Transverse colon (tissue), 4 donors: ENCODE measurements at regions not wholly inside any gene's neighbourhood (a gene's known extent, or its start where the extent isn't known, plus 50 kb on each side); places are given as distances from the start of the nearest gene placed in this dataset.

Experiments
- DNase-seq: peaks from one replicate; pipeline ENCODE4 v3.0.0-alpha.2; 2019
- H3K27ac ChIP-seq, 4 donors: fragments of 200-600 bp; sonication (generic); 2 replicates each; pipeline ENCODE4 v1.5.1; 2016 to 2018; ENCODE audit warnings: inconsistent platforms in 4 of 4
- H3K27me3 ChIP-seq: fragments of 200-600 bp; sonication (generic); 2 replicates; pipeline ENCODE4 v1.5.1; 2017; ENCODE audit warnings: inconsistent platforms
- H3K36me3 ChIP-seq, 4 donors: fragments of 200-600 bp; sonication (generic); 2 replicates each; pipeline ENCODE4 v1.5.1; 2017 to 2019; ENCODE audit warnings: inconsistent platforms in 4 of 4
- H3K4me1 ChIP-seq, 4 donors: fragments of 200-600 bp; sonication (generic); 2 replicates each; pipeline ENCODE4 v1.5.1; 2017 to 2020; ENCODE audit warnings: inconsistent platforms in 4 of 4
- H3K4me3 ChIP-seq, 4 donors: fragments of 200-600 bp; sonication (generic); 1 replicate in 1 of 4; 2 replicates in 3 of 4; pipeline versions ENCODE4 v1.5.1 to v1.6.1; 2017 to 2019; ENCODE audit warnings: inconsistent platforms in 4 of 4
- H3K9me3 ChIP-seq, 2 donors: fragments of 200-600 bp; sonication (generic); 2 replicates each; pipeline ENCODE4 v1.5.1; 2017 to 2019; ENCODE audit warnings: inconsistent platforms in 2 of 2
- EP300 ChIP-seq: sonication (generic); formaldehyde crosslinking; IDR thresholded peaks from one replicate; pipeline ENCODE4 v1.6.1; 2017; ENCODE audit warnings: antibody characterized with exemption, low read depth
- POLR2A ChIP-seq: fragments of 450-650 bp; IDR thresholded peaks from one replicate; pipeline ENCODE4 v1.6.1; 2016; ENCODE audit warnings: antibody characterized with exemption, mild to moderate bottlenecking, moderate library complexity
- POLR2AphosphoS5 ChIP-seq, 3 donors: sonication (generic); formaldehyde crosslinking; IDR thresholded peaks; one replicate each; pipeline ENCODE4 v1.6.1; 2016; ENCODE audit warnings: antibody characterized with exemption in 3 of 3
- WGBS, 2 donors: methylation state at CpG; one replicate each; pipeline ENCODE4 v1.1.5; 2018; ENCODE audit warnings: low coverage in 1 of 2; 5-methylcytosine and 5-hydroxymethylcytosine counted together
- in situ Hi-C, 4 donors: fragments of 200-750 bp; cut with MboI; loops; one replicate each; pipeline versions ENCODE4 v1.15.0 to v1.15.1; 2017; ENCODE audit warnings: low sequenced_read_pairs in 3 of 4, low pct_ligation_motif_present in 1 of 4, low pct_unique_long_range_greater_than_20kb in 1 of 4
- intact Hi-C: fragments of 100-400 bp; cut with DNase I; formaldehyde crosslinking; loops from one replicate; pipeline ENCODE4 v1.15.1; 2023; ENCODE audit warnings: low total_unique reads
- TF ChIP-seq, protein P1 (sequence below), 5 experiments: fragments of 200-600 bp in 3 of 5; fragments of 450-650 bp in 2 of 5; sonication (generic) in 3 of 5; IDR thresholded peaks; 1 replicate in 2 of 5; 2 replicates in 3 of 5; pipeline ENCODE4 v1.5.1; 2016 to 2017; ENCODE audit warnings: antibody characterized with exemption in 5 of 5, inconsistent platforms in 3 of 5, mild to moderate bottlenecking in 2 of 5, moderate library complexity in 1 of 5

DNA sequence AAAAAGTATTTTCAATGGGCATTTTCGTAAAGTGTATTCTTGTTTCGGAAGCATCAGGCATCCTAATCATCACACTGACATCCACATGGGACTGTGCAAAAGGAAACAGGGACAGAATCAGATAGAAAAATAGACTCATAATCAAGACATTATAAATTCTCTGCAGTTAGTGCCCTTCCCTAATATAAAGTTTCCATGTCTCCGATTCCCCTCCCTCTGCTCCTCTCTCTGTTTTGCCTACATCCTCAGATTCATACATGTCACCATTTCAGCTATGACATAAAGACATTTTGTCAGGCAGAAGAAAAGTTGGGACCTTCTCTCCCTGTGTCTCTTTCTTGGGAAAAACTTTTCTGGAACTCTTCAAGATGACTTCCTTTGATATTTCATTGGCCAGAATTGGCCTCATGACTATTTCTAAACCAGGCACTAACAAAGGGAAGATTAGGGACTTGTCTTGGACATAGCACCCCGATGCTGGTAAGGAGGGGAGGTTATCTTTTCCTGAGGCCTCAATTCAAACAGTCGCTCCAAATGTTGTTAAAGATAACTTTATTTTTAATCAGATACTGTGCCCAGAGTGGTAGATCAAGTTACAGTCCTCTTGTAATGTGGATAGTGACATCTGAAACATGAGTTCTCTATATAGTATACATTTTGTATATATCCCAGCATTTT is 212.1 kb upstream of the BTG1 start:
- H3K36me3 ChIP-seq = no peaks in the 10 kb centered on the region
- in situ Hi-C loops (no loop called here), intact Hi-C loops (no loop called here)
- DNase-seq = no peak
- H3K27ac ChIP-seq = no peak overlapping the region
- WGBS, 2 donors = 97 to 98% methylated on average over 5 of the region's 5 CpGs
- H3K27me3 ChIP-seq = no peaks in the 10 kb centered on the region
- peaks cover 3 to 10% (median 4%) of the 10 kb centered on the region in 4 donors for H3K4me1 ChIP-seq
- no peak overlapping the region for H3K4me3 ChIP-seq
- no peaks in the 10 kb centered on the region for H3K9me3 ChIP-seq
- TF ChIP-seq, protein P1, sequence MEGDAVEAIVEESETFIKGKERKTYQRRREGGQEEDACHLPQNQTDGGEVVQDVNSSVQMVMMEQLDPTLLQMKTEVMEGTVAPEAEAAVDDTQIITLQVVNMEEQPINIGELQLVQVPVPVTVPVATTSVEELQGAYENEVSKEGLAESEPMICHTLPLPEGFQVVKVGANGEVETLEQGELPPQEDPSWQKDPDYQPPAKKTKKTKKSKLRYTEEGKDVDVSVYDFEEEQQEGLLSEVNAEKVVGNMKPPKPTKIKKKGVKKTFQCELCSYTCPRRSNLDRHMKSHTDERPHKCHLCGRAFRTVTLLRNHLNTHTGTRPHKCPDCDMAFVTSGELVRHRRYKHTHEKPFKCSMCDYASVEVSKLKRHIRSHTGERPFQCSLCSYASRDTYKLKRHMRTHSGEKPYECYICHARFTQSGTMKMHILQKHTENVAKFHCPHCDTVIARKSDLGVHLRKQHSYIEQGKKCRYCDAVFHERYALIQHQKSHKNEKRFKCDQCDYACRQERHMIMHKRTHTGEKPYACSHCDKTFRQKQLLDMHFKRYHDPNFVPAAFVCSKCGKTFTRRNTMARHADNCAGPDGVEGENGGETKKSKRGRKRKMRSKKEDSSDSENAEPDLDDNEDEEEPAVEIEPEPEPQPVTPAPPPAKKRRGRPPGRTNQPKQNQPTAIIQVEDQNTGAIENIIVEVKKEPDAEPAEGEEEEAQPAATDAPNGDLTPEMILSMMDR (IDR thresholded peaks at IDR 0.05) = no peak

DNA sequence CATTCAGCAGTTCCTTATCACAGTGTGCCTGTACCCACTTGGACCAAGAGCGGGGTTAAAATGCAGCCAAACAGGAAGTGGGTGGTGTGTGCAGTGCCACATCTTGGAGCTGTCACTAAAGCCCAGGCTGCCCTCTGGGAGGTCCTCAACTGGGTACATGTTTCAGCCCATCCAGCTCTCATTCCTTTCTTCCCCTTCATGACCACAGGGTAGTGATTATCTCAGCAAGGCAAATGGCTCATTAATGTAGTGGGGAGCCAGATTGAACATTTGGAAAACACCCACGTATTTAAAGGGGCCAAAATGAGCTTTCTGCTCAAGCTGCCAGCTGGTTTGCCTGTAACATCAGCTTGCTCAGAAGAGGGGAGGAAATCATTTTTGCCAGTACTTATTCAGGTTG is 210.8 kb upstream of the BTG1 start:
- in situ Hi-C loops (no loop called here), intact Hi-C loops (no loop called here)
- Histone ChIP-seq H3K9me3 (no peaks in the 10 kb centered on the region), H3K27me3 (no peaks in the 10 kb centered on the region), H3K27ac (no peak overlapping the region), H3K4me1 (no peaks in the 10 kb centered on the region), H3K36me3 (no peaks in the 10 kb centered on the region), H3K4me3 (no peak overlapping the region)
- DNase-seq = no peak
- TF ChIP-seq, protein P1 (IDR thresholded peaks at IDR 0.05) = no peak
- TF ChIP-seq POLR2A (no peak), EP300 (no peak), POLR2AphosphoS5 (IDR thresholded peaks at IDR 0.05) (no peak)
- WGBS, 2 donors = 64 to 75% methylated on average over 1 to 2 of the region's 2 CpGs

DNA sequence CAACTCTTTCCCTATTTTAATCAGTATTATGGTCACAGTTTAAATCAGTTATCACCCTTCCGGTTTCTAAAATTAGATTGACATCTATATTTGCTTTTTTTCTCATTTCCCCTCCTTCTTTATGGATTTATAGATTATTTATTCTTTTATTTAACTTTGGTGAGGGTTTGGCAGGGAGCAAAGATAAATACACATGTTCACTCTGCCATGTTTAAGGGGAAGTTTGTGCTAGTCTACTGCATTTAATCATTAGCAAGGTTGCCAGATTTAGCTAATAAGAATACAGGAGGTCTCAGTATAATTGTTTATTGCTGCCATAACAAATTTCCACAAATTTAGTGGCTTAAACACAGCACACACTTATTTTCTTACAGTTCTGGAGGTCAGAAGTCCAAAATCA is 204.0 kb upstream of the BTG1 start:
- DNase-seq = no peak
- H3K27ac ChIP-seq = no peak overlapping the region
- peaks cover 0 to 7% (median 2%) of the 10 kb centered on the region in 4 donors for H3K4me1 ChIP-seq
- in situ Hi-C loops (no loop called here), intact Hi-C loops (no loop called here)
- H3K36me3 ChIP-seq = no peaks in the 10 kb centered on the region
- 43 to 50% methylated on average over 1 of the region's 1 CpG for WGBS, 2 donors
- TF ChIP-seq, protein P1 (IDR thresholded peaks at IDR 0.05) = no peak
- TF ChIP-seq POLR2AphosphoS5 (IDR thresholded peaks at IDR 0.05) (no peak), POLR2A (no peak), EP300 (no peak)
- no peak overlapping the region for H3K4me3 ChIP-seq
- H3K27me3 ChIP-seq = no peaks in the 10 kb centered on the region
- H3K9me3 ChIP-seq = no peaks in the 10 kb centered on the region

DNA sequence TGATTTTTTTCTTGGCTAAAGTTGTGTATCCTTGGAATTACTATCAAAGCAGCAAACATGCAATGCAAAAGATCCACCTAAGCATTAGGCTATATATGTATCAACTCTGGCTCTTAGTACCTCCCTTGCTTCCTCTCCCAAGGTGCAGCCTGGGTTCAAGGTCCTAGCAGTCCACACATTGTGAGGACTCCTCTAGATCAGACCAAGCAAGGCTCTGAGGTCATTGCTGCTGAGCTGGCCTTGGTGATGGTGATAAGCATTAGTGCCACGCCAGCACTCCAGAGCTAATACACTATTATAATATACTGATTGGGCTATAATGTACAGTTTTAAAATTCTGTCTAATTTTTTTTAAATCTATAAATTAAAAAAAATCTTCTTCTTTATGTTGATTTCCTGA is 196.9 kb upstream of the BTG1 start:
- H3K9me3 ChIP-seq = no peaks in the 10 kb centered on the region
- no peak overlapping the region for H3K4me3 ChIP-seq
- no peaks in the 10 kb centered on the region for H3K36me3 ChIP-seq
- in situ Hi-C loops = no loop called here
- peaks cover 0 to 15% (median 4%) of the 10 kb centered on the region in 4 donors for H3K4me1 ChIP-seq
- TF ChIP-seq EP300 = no peak
- TF ChIP-seq POLR2A = no peak
- TF ChIP-seq, protein P1 (IDR thresholded peaks at IDR 0.05) = no peak
- TF ChIP-seq POLR2AphosphoS5 (IDR thresholded peaks at IDR 0.05) = no peak
- intact Hi-C loops = no loop called here
- no peak overlapping the region for H3K27ac ChIP-seq
- DNase-seq = no peak
- no peaks in the 10 kb centered on the region for H3K27me3 ChIP-seq
- WGBS, 2 donors = 97% methylated on average over 1 of the region's 1 CpG; no CpG with 5 or more reads in 1 of the 2 donors
